ENCODE measurements at regions not wholly inside any gene's neighbourhood (a gene's known extent, or its start where the extent isn't known, plus 50 kb on each side); places are given as distances from the start of the nearest gene placed in this dataset.

- CTCF ChIA-PET, result interaction anchor here (1.2 kb wide), 1 partner anchor 138 kb away, joined by 3 read pairs; no protein-coding TSS in a partner anchor
- Histone ChIP-seq H3K4me2 (ENCODE audit: low read depth, low read length) (no peak overlapping the region), H3K79me1 (ENCODE audit: low read depth in 1 of 2, low read length in 2 of 2) (no peaks in the 10 kb centered on the region), H2AK9ac (replicated peaks; ENCODE audit: low read depth, low read length, poor library complexity) (no peak overlapping the region), H3K27me3 (ENCODE audit: control insufficient read depth, insufficient read depth, low read length) (no peaks in the 10 kb centered on the region), H4K91ac (ENCODE audit: insufficient read depth, low read depth, low read length) (no peak overlapping the region), H3K27ac (ENCODE audit: insufficient read depth, low read length) (no peak overlapping the region), H3K14ac (replicated peaks; ENCODE audit: low read depth, low read length) (no peak overlapping the region), H3K36me3 (ENCODE audit: control insufficient read depth, insufficient read depth, low read length) (no peaks in the 10 kb centered on the region), H4K8ac (ENCODE audit: low read depth in 2 of 2, low read length in 2 of 2) (no peak overlapping the region), H3K4me1 (ENCODE audit: control insufficient read depth, insufficient read depth, low read length) (peaks cover 2% of the 10 kb centered on the region), H3K23ac (ENCODE audit: low read depth, low read length) (no peak overlapping the region), H3K18ac (ENCODE audit: low read depth, low read length) (no peak overlapping the region), H3K56ac (ENCODE audit: extremely low read depth, insufficient read depth, low read length) (no peak overlapping the region), H2AK5ac (ENCODE audit: low read depth, low read length) (no peak overlapping the region), H3K9ac (ENCODE audit: low read depth, low read length) (no peak overlapping the region), H2BK120ac (ENCODE audit: low read depth, low read length) (no peak overlapping the region), H3K9me3 (ENCODE audit: control insufficient read depth, insufficient read depth, low read length) (no peaks in the 10 kb centered on the region), H3K4me3 (ENCODE audit: insufficient read depth, low read depth, low read length) (no peak overlapping the region), H3K9me1 (ENCODE audit: insufficient read depth, low read length) (no peaks in the 10 kb centered on the region), H4K5ac (ENCODE audit: low read depth, low read length) (no peak overlapping the region), H4K20me1 (ENCODE audit: insufficient read depth, low read length) (no peaks in the 10 kb centered on the region), H3K4ac (ENCODE audit: low read depth, low read length) (no peak overlapping the region), H2BK20ac (ENCODE audit: low read depth, low read length) (no peak overlapping the region), H2AFZ (replicated peaks; ENCODE audit: low read length, poor library complexity) (no peak overlapping the region), H2BK5ac (ENCODE audit: low read depth, low read length, poor library complexity, severe bottlenecking) (no peak overlapping the region), H2BK15ac (ENCODE audit: low read depth, low read length) (no peak overlapping the region)
- in situ Hi-C loops (cut with MboI; ENCODE audit: low sequenced_read_pairs), result no loop called here
- POLR2A ChIA-PET (ENCODE audit: unreplicated experiment), result no interaction called here
- WGBS, 2 experiments (ENCODE audit: extremely low coverage in 2 of 2, insufficient read length in 1 of 2), result no CpG with 5 or more reads among the region's 2 CpGs
- DNase-seq (no peak), ATAC-seq (ENCODE audit: low read depth) (no peak)
- intact Hi-C loops (cut with micrococcal nuclease), result no loop called here
- dilution Hi-C loops (cut with HindIII; ENCODE audit: low sequenced_read_pairs, unreplicated experiment), result no loop called here
- no peak for TF ChIP-seq MAFK (IDR thresholded peaks at IDR 0.05; ENCODE audit: low read depth, low read length)
- no peak for TF ChIP-seq RCOR1 (IDR thresholded peaks at IDR 0.05; ENCODE audit: insufficient replicate concordance, low read length)
- no peak for TF ChIP-seq CHD1 (IDR thresholded peaks at IDR 0.05; ENCODE audit: low read depth, low read length)
- no peak for TF ChIP-seq USF2 (IDR thresholded peaks at IDR 0.05; ENCODE audit: low read depth, low read length)
- no TSS peak for BruUV-seq (replicated peaks)
Observed at GRCh38 chr14:54191846-54192245, 205.0 kb upstream of the CDKN3 start.
